ENCODE measurements at regions not wholly inside any gene's neighbourhood (a gene's known extent, or its start where the extent isn't known, plus 50 kb on each side); places are given as distances from the start of the nearest gene placed in this dataset.

- Histone ChIP-seq H3K4me1 (ENCODE audit: control insufficient read depth, insufficient read depth, low read length) (no peaks in the 10 kb centered on the region), H3K27me3 (ENCODE audit: control insufficient read depth, insufficient read depth, low read length) (no peaks in the 10 kb centered on the region)
- no CpG with 5 or more reads among the region's 3 CpGs for WGBS (ENCODE audit: insufficient coverage, low lambda C conversion rate)
Measured at GRCh38 chr11:87974797-87975196, 200.4 kb downstream of the RAB38 start.

GRCh38 chr11:87972133-87972532 is 203.1 kb downstream of the RAB38 start:
- Histone ChIP-seq H3K4me3 (ENCODE audit: low read length) (no peak overlapping the region), H3K36me3 (ENCODE audit: control insufficient read depth, insufficient read depth, low read length) (no peaks in the 10 kb centered on the region), H3K27ac (ENCODE audit: low read length) (no peak overlapping the region), H3K27me3 (ENCODE audit: control insufficient read depth, insufficient read depth, low read length) (no peaks in the 10 kb centered on the region), H3K4me1 (ENCODE audit: control insufficient read depth, insufficient read depth, low read length) (no peaks in the 10 kb centered on the region), H3K9me3 (ENCODE audit: control insufficient read depth, low read depth, low read length) (no peaks in the 10 kb centered on the region)
- 92% methylated on average over 2 of the region's 4 CpGs for WGBS (ENCODE audit: insufficient coverage, low lambda C conversion rate)
- DNase-seq, result no peak

More at GRCh38 chr11:87974797-87975196, 200.4 kb downstream of the RAB38 start:
- Histone ChIP-seq H3K27ac (ENCODE audit: low read length) (no peak overlapping the region), H3K36me3 (ENCODE audit: control insufficient read depth, insufficient read depth, low read length) (no peaks in the 10 kb centered on the region), H3K4me3 (ENCODE audit: low read length) (no peak overlapping the region), H3K9me3 (ENCODE audit: control insufficient read depth, low read depth, low read length) (no peaks in the 10 kb centered on the region)
- no peak for DNase-seq

GRCh38 chr11:87971354-87971753 is 203.9 kb downstream of the RAB38 start:
- DNase-seq, result peak in 1 of 2 donors; percentile 16
- H3K9me3 ChIP-seq (ENCODE audit: control insufficient read depth, low read depth, low read length), result no peaks in the 10 kb centered on the region
- no CpG with 5 or more reads among the region's 2 CpGs for WGBS (ENCODE audit: insufficient coverage, low lambda C conversion rate)
- no peak overlapping the region for H3K27ac ChIP-seq (ENCODE audit: low read length)
- no peaks in the 10 kb centered on the region for H3K36me3 ChIP-seq (ENCODE audit: control insufficient read depth, insufficient read depth, low read length)
- no peaks in the 10 kb centered on the region for H3K4me1 ChIP-seq (ENCODE audit: control insufficient read depth, insufficient read depth, low read length)
- no peak overlapping the region for H3K4me3 ChIP-seq (ENCODE audit: low read length)
- H3K27me3 ChIP-seq (ENCODE audit: control insufficient read depth, insufficient read depth, low read length), result no peaks in the 10 kb centered on the region

GRCh38 chr11:87970762-87971161 is 204.5 kb downstream of the RAB38 start:
- Histone ChIP-seq H3K36me3 (ENCODE audit: control insufficient read depth, insufficient read depth, low read length) (no peaks in the 10 kb centered on the region), H3K9me3 (ENCODE audit: control insufficient read depth, low read depth, low read length) (no peaks in the 10 kb centered on the region), H3K4me3 (ENCODE audit: low read length) (no peak overlapping the region), H3K4me1 (ENCODE audit: control insufficient read depth, insufficient read depth, low read length) (no peaks in the 10 kb centered on the region), H3K27me3 (ENCODE audit: control insufficient read depth, insufficient read depth, low read length) (no peaks in the 10 kb centered on the region), H3K27ac (ENCODE audit: low read length) (no peak overlapping the region)
- whole genome bisulfite sequencing (ENCODE audit: insufficient coverage, low lambda C conversion rate), result 60% methylated on average over 1 of the region's 4 CpGs
- DNase-seq, result no peak

- no peaks in the 10 kb centered on the region for H3K9me3 ChIP-seq (ENCODE audit: control insufficient read depth, low read depth, low read length)
- DNase-seq, result no peak
- H3K36me3 ChIP-seq (ENCODE audit: control insufficient read depth, insufficient read depth, low read length), result no peaks in the 10 kb centered on the region
- no peak overlapping the region for H3K4me3 ChIP-seq (ENCODE audit: low read length)
- no peaks in the 10 kb centered on the region for H3K4me1 ChIP-seq (ENCODE audit: control insufficient read depth, insufficient read depth, low read length)
- H3K27ac ChIP-seq (ENCODE audit: low read length), result no peak overlapping the region
- H3K27me3 ChIP-seq (ENCODE audit: control insufficient read depth, insufficient read depth, low read length), result no peaks in the 10 kb centered on the region
- WGBS (ENCODE audit: insufficient coverage, low lambda C conversion rate), result no CpG with 5 or more reads among the region's 1 CpG
Measured at GRCh38 chr11:87967459-87967858, 207.8 kb downstream of the RAB38 start.

- Histone ChIP-seq H3K4me3 (ENCODE audit: low read length) (no peak overlapping the region), H3K27ac (ENCODE audit: low read length) (no peak overlapping the region), H3K9me3 (ENCODE audit: control insufficient read depth, low read depth, low read length) (no peaks in the 10 kb centered on the region), H3K4me1 (ENCODE audit: control insufficient read depth, insufficient read depth, low read length) (no peaks in the 10 kb centered on the region), H3K36me3 (ENCODE audit: control insufficient read depth, insufficient read depth, low read length) (no peaks in the 10 kb centered on the region), H3K27me3 (ENCODE audit: control insufficient read depth, insufficient read depth, low read length) (no peaks in the 10 kb centered on the region)
- no peak for DNase-seq
- no CpG with 5 or more reads among the region's 1 CpG for WGBS (ENCODE audit: insufficient coverage, low lambda C conversion rate)
Measured at GRCh38 chr11:87966694-87967093, 208.5 kb downstream of the RAB38 start.

- H3K27ac ChIP-seq (ENCODE audit: low read length), result no peak overlapping the region
- H3K4me3 ChIP-seq (ENCODE audit: low read length), result no peak overlapping the region
- no peaks in the 10 kb centered on the region for H3K9me3 ChIP-seq (ENCODE audit: control insufficient read depth, low read depth, low read length)
- no peaks in the 10 kb centered on the region for H3K36me3 ChIP-seq (ENCODE audit: control insufficient read depth, insufficient read depth, low read length)
- DNase-seq, result no peak
- no peaks in the 10 kb centered on the region for H3K27me3 ChIP-seq (ENCODE audit: control insufficient read depth, insufficient read depth, low read length)
- no peaks in the 10 kb centered on the region for H3K4me1 ChIP-seq (ENCODE audit: control insufficient read depth, insufficient read depth, low read length)
Measured at GRCh38 chr11:87966216-87966615, 209.0 kb downstream of the RAB38 start.

GRCh38 chr11:87961606-87962005 is 213.6 kb downstream of the RAB38 start:
- WGBS (ENCODE audit: insufficient coverage, low lambda C conversion rate), result no CpG with 5 or more reads among the region's 1 CpG

GRCh38 chr11:87957961-87958360 is 217.3 kb downstream of the RAB38 start:
- H3K27me3 ChIP-seq (ENCODE audit: control insufficient read depth, insufficient read depth, low read length), result no peaks in the 10 kb centered on the region
- H3K9me3 ChIP-seq (ENCODE audit: control insufficient read depth, low read depth, low read length), result no peaks in the 10 kb centered on the region
- DNase-seq, result no peak
- H3K27ac ChIP-seq (ENCODE audit: low read length), result no peak overlapping the region
- no peak overlapping the region for H3K4me3 ChIP-seq (ENCODE audit: low read length)
- H3K36me3 ChIP-seq (ENCODE audit: control insufficient read depth, insufficient read depth, low read length), result no peaks in the 10 kb centered on the region
- WGBS (ENCODE audit: insufficient coverage, low lambda C conversion rate), result 100% methylated on average over 2 of the region's 4 CpGs
- H3K4me1 ChIP-seq (ENCODE audit: control insufficient read depth, insufficient read depth, low read length), result no peaks in the 10 kb centered on the region

More at GRCh38 chr11:87961606-87962005, 213.6 kb downstream of the RAB38 start:
- no peaks in the 10 kb centered on the region for H3K4me1 ChIP-seq (ENCODE audit: control insufficient read depth, insufficient read depth, low read length)
- H3K27ac ChIP-seq (ENCODE audit: low read length), result no peak overlapping the region
- DNase-seq, result no peak
- H3K4me3 ChIP-seq (ENCODE audit: low read length), result no peak overlapping the region
- no peaks in the 10 kb centered on the region for H3K36me3 ChIP-seq (ENCODE audit: control insufficient read depth, insufficient read depth, low read length)
- H3K27me3 ChIP-seq (ENCODE audit: control insufficient read depth, insufficient read depth, low read length), result no peaks in the 10 kb centered on the region
- H3K9me3 ChIP-seq (ENCODE audit: control insufficient read depth, low read depth, low read length), result no peaks in the 10 kb centered on the region

GRCh38 chr11:87954476-87954875 is 220.8 kb downstream of the RAB38 start:
- DNase-seq, result no peak
- no CpG with 5 or more reads among the region's 4 CpGs for whole genome bisulfite sequencing (ENCODE audit: insufficient coverage, low lambda C conversion rate)
- H3K4me1 ChIP-seq (ENCODE audit: control insufficient read depth, insufficient read depth, low read length), result no peaks in the 10 kb centered on the region
- H3K36me3 ChIP-seq (ENCODE audit: control insufficient read depth, insufficient read depth, low read length), result no peaks in the 10 kb centered on the region
- no peak overlapping the region for H3K27ac ChIP-seq (ENCODE audit: low read length)
- H3K27me3 ChIP-seq (ENCODE audit: control insufficient read depth, insufficient read depth, low read length), result no peaks in the 10 kb centered on the region
- H3K9me3 ChIP-seq (ENCODE audit: control insufficient read depth, low read depth, low read length), result no peaks in the 10 kb centered on the region
- no peak overlapping the region for H3K4me3 ChIP-seq (ENCODE audit: low read length)

- Histone ChIP-seq H3K9me3 (ENCODE audit: control insufficient read depth, low read depth, low read length) (no peaks in the 10 kb centered on the region), H3K4me1 (ENCODE audit: control insufficient read depth, insufficient read depth, low read length) (no peaks in the 10 kb centered on the region), H3K36me3 (ENCODE audit: control insufficient read depth, insufficient read depth, low read length) (no peaks in the 10 kb centered on the region), H3K27me3 (ENCODE audit: control insufficient read depth, insufficient read depth, low read length) (no peaks in the 10 kb centered on the region), H3K4me3 (ENCODE audit: low read length) (no peak overlapping the region), H3K27ac (ENCODE audit: low read length) (no peak overlapping the region)
- no peak for DNase-seq
- 100% methylated on average over 3 of the region's 4 CpGs for WGBS (ENCODE audit: insufficient coverage, low lambda C conversion rate)
Measured at GRCh38 chr11:87942786-87943185, 232.5 kb downstream of the RAB38 start.

Measured in large intestine (tissue), 3 donors.